Gastrocnemius medialis (tissue), 4 donors: ENCODE measurements at regions not wholly inside any gene's neighbourhood (a gene's known extent, or its start where the extent isn't known, plus 50 kb on each side); places are given as distances from the start of the nearest gene placed in this dataset.

ENCODE experiments used
- POLR2A ChIP-seq, 2 donors: fragments of 450-650 bp; IDR thresholded peaks; one replicate each; pipeline ENCODE4 v1.6.1; 2017; ENCODE audit warnings: antibody characterized with exemption in 2 of 2, mild to moderate bottlenecking in 2 of 2, moderate library complexity in 2 of 2
- TF ChIP-seq, protein P1 (sequence below), 5 experiments: fragments of 450-650 bp in 3 of 5; fragments of 200-600 bp in 2 of 5; sonication (generic) in 2 of 5; IDR thresholded peaks in 4 of 5; conservative IDR thresholded peaks in 1 of 5; 1 replicate in 4 of 5; 2 replicates in 1 of 5; pipeline ENCODE4 v1.5.1; 2016 to 2019; ENCODE audit warnings: antibody characterized with exemption in 5 of 5, mild to moderate bottlenecking in 3 of 5, moderate library complexity in 3 of 5

DNA sequence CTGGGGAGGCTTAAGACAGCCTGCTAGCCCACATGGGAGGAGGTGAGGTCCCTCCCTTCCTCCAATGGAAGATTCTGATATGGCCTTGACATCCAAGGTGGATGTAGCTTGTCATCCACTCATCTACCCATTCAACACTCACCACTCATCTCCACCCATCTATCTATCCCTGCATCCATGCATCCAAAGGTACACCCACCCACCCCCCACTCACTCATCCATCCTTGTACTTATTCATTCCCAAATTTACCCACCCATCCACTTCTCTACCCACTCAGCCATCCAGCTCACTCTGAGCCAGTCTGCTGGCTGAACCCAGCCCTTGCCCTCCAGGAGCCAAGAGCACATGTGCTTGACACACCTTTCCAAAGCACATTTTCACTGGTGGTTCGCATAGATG is 189.7 kb downstream of the TLE3 start:
- TF ChIP-seq, protein P1, sequence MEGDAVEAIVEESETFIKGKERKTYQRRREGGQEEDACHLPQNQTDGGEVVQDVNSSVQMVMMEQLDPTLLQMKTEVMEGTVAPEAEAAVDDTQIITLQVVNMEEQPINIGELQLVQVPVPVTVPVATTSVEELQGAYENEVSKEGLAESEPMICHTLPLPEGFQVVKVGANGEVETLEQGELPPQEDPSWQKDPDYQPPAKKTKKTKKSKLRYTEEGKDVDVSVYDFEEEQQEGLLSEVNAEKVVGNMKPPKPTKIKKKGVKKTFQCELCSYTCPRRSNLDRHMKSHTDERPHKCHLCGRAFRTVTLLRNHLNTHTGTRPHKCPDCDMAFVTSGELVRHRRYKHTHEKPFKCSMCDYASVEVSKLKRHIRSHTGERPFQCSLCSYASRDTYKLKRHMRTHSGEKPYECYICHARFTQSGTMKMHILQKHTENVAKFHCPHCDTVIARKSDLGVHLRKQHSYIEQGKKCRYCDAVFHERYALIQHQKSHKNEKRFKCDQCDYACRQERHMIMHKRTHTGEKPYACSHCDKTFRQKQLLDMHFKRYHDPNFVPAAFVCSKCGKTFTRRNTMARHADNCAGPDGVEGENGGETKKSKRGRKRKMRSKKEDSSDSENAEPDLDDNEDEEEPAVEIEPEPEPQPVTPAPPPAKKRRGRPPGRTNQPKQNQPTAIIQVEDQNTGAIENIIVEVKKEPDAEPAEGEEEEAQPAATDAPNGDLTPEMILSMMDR (IDR thresholded peaks at IDR 0.05 in 4 of 5, conservative IDR thresholded peaks at IDR 0.05 in 1 of 5) = no peak
- no peak for TF ChIP-seq POLR2A (IDR thresholded peaks at IDR 0.05)
